ENCODE measurements at regions not wholly inside any gene's neighbourhood (a gene's known extent, or its start where the extent isn't known, plus 50 kb on each side); places are given as distances from the start of the nearest gene placed in this dataset.

DNA sequence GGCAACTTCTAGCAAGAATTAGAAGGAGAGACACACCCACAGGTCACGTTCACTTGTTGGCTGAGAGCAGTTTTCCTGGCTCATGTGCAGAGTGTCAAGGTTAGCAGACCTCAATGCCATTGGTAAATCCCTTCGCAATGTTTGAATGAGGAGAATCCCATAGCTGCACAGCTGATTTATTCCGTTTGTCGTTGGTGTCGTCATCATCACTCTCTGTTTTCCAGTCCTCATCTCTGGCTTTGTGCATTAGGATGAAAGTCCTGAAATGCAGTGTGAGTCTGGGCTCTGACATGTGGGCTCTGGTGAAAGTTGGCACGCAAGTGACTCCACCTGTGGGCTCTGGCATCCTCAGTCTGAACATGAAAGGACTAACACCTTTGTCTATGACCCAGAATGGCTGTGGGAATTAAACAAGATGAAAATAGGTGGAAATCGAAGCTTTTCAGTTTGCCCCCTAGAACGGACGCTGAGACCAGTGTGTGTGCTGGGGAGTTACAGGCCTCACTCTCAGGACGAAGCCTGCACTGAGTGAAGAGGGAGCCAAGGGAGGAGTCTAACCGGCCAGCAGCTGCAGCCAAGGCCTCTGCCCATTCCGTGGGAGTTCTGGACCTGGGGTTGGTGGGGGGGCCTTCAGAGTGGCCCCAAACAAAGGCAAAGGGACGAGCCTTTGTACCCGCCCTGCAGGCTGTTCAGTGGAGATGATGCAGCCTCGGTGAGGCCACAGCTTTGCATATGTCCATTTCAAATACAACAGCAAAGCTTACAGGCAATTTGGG, 74.8 kb upstream of the ZNF516 start:
- DNase-seq, result no peak

- DNase-seq, result no peak
These were observed 73.7 kb upstream of the ZNF516 start for GRCh38 chr18:76568731-76569130.

GRCh38 chr18:76567835-76568445, 72.9 kb upstream of the ZNF516 start:
- DNase-seq, result no peak

- DNase-seq, result no peak
These were observed 71.9 kb upstream of the ZNF516 start for GRCh38 chr18:76566987-76567386.

DNA sequence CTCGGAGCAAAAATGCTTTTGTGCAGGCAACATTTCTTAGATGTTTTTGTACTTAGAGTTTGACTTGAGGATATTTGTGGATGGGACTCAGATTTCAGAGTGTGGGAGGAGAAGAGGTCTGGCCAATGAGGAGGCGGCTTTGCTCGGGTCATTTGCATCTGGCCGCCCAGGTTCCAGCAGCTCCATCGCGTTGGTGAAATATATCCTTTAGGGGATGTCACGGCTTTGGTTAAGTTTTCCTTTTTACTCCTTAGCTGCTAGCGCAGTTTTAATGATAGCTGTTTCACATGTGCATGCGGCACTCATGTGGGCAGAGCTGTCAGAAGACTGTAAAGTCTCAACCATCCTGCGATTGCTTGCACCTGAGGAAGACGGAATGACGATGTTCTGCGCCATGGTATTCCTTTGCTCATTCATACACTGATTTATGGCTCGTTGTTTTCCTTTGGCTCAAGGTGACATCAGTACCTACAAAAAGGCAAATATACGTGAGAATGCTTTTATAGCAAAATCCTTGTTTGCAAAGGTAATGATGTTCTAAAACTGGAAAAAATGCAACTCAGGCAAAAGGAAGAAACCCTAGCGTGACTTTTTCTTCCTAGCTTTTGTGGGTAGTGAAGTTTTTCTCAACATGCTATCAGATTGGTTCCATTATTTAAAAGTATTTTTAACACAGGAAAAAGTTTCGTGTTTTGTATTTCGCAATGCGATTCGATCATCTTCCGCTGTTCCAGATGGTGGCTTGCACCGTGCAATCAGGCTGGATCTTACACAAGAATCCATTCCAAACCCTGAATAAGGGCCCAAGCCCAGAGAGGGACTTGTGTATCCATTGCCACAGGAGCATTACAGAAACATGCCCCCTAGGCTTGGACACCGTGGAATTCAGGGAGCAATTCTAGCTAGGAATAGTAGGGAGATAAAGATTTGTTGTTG, 70.5 kb upstream of the ZNF516 start:
- DNase-seq, result no peak

- DNase-seq, result no peak
These were observed 69.7 kb upstream of the ZNF516 start for GRCh38 chr18:76564655-76565237.

DNA sequence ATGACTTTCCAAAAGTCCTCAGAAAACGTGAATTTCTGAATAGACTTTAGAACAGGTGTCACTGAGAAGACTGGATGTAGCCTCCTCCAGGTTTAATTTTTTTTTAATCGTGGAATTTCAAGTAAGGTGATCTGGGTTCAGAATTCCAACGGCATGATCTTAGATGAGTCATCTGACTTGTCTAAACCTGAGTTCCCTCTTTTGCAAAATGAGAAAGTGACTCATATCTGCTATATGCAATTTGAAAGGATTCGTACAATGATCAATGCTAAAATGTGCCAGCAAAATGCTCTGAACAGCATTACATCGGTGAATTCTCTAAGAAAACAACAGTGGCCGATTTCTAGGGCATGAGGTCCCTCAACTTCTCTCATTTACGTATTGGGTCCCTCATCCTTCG, 69.1 kb upstream of the ZNF516 start:
- no peak for DNase-seq

- DNase-seq, result no peak
These were observed 67.5 kb upstream of the ZNF516 start for GRCh38 chr18:76562286-76563122.

DNA sequence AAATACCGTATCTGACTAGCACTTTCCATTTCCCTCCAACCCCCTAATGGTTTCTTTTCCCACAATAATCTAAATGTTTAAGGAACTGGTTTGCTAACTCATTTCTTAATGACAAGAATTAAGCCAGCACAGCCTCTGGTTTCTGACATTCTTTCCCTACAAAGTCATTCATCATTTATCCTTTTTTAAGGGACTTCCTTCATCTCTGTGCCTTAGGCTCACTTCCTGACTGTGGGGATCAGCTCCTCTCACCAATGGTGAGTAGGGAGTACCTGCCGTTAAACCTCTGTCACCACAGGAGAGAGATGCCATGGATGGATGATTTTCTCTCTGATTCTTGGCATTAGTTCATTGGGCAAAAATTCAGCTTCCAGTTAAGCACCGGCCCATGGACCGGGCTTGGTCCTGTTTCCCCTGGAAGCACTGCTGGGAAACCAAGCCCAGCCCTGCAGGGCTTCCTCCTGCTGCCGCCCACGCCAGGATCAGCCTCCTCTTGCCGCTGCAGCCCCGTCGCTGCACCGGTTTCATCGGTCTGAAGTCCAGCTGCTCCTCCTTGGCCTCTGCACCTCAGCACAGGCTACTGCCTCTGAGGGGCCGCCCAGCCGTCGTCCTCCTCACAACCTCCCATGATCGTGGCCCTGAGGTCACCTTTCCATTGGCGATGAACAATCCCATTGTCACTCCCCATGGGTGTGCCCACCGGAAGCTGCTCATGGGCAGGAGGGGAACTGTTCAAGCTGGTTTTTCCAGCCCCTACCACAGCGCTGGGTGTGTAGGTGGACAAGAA, 64.0 kb upstream of the ZNF516 start:
- no peak for DNase-seq

DNA sequence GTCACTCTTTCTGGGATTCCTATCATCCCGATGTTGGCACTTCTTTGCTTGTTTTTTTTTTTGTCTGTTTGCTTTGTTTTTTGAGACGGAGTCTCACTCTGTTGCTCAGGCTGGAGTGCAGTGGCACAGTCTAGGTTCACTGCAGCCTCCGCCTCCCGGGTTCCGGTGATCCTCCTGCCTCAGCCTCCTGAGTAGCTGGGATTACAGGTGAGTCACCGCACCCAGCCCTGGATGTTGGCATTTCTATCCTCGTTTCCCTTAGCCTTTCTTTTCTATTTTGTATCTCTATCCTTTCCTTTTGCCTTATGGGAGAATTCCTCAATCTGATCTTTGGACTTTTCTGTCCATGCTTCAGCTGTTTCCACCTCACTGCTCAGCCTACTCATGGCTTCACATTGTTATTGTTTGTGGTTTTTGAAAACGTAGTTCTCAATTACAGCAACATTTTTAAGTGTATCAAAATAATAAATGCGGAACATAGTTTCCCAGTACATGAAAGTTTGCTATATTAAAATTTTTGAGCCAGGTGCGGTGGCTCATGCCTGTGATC, 62.1 kb upstream of the ZNF516 start:
- no peak for DNase-seq

- no peak for DNase-seq
These were observed 59.6 kb upstream of the ZNF516 start for GRCh38 chr18:76554547-76555222.

GRCh38 chr18:76553715-76554546, 58.9 kb upstream of the ZNF516 start:
- no peak for DNase-seq

GRCh38 chr18:76548541-76548940, 53.5 kb upstream of the ZNF516 start:
- DNase-seq, result no peak

- no peak for DNase-seq
These were observed 52.3 kb upstream of the ZNF516 start for GRCh38 chr18:76547296-76547695.

GRCh38 chr18:76546436-76546835, 51.4 kb upstream of the ZNF516 start:
- no peak for DNase-seq

GRCh38 chr18:76546088-76546435, 51.0 kb upstream of the ZNF516 start:
- DNase-seq, result no peak

- DNase-seq, result no peak
These were observed 50.5 kb upstream of the ZNF516 start for GRCh38 chr18:76545433-76546087.

- DNase-seq, result no peak
These were observed 49.7 kb upstream of the ZNF516 start for GRCh38 chr18:76544511-76545345.

Measured in CD4-positive, alpha-beta T cell treated with Interleukin-17A for 4 hours (primary cell).